ENCODE measurements at regions not wholly inside any gene's neighbourhood (a gene's known extent, or its start where the extent isn't known, plus 50 kb on each side); places are given as distances from the start of the nearest gene placed in this dataset.

GRCh38 chr7:19991936-19992335 lies 218.5 kb upstream of the TMEM196 start:
- no peak for TF ChIP-seq CTCF (IDR thresholded peaks at IDR 0.05)
- no peak for TF ChIP-seq POLR2AphosphoS5 (IDR thresholded peaks at IDR 0.05)
- no peak for TF ChIP-seq POLR2A (IDR thresholded peaks at IDR 0.05)
